ENCODE measurements at regions not wholly inside any gene's neighbourhood (a gene's known extent, or its start where the extent isn't known, plus 50 kb on each side); places are given as distances from the start of the nearest gene placed in this dataset.

DNA sequence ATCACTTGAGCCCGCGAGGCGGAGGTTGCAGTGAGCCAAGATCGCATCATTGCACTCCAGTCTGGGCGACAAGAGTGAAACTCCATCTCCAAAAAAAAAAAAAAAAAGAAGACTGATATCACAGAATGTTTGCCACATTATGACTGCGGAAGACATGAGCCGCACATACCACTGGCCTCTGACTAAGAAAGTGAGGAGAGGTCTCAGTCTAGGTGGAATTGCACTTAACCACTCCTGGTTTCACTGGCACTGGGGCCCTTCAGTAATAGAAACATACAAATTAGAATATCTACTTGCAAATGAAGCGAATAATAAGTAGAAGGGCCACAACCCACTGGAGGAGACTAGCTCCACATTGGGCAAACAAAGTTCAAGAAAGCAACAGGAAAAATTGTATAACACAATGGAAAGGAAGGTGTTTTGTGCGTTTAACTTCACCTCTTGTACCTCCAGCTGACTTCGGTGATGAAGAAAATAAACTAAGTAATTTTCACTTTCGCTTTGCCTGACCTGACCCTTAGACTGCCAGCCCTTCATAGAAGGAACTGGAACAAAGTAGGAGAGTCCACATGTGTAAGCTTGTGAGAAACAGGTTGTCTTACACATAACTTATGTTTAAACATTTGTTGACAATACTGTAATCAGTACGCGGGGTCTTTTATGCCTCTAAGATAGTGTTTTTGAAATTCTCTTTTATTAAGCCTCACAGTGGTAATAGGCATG is 147.5 kb upstream of the TSHZ2 start:
- H3K36me3 Mint-ChIP-seq: no peaks in the 10 kb centered on the region
- intact Hi-C loops (cut with micrococcal nuclease): no loop called here

DNA sequence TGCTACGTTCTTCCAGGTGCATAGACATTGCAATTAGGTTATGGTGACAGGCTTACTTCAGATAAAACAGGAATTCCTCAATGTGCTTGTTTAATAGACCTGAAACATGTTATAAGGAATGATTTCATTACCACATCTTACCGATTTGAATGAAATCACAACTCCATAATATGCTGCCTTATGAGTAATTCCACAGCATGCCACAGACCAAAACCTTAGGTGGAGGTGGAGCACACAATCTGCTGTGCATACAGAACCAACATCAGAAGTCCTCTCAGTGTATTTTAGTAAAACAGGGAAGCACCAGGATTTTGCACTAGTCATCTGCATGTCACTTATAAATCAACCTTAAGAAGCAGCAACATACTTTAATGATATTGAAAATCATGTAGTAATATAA is 148.9 kb upstream of the TSHZ2 start:
- Mint-ChIP-seq H3K27ac (no peak overlapping the region), H3K4me3 (no peak overlapping the region), H3K4me1 (no peaks in the 10 kb centered on the region), H3K36me3 (no peaks in the 10 kb centered on the region), H3K27me3 (ENCODE audit: low read depth in 3 of 3) (peaks cover 0 to 2% (median 0%) of the 10 kb centered on the region in 3 donors), H3K9me3 (peaks cover 0 to 5% (median 3%) of the 10 kb centered on the region in 7 donors)
- no peak for DNase-seq
- Histone ChIP-seq H3K9ac (ENCODE audit: insufficient read depth, low read length, poor library complexity, severe bottlenecking) (no peak overlapping the region), H3K9me3 (replicated peaks in 1 of 2; ENCODE audit: control insufficient read depth in 1 of 2, insufficient read depth in 1 of 2, low read length in 2 of 2) (peaks cover 0 to 3% of the 10 kb centered on the region in 2 donors), H3K36me3 (replicated peaks in 1 of 2; ENCODE audit: control insufficient read depth in 1 of 2, insufficient read depth in 2 of 2, low read length in 2 of 2) (no peaks in the 10 kb centered on the region), H3K4me2 (replicated peaks; ENCODE audit: extremely low read depth, low read length, poor library complexity, severe bottlenecking) (no peak overlapping the region), H3K79me2 (ENCODE audit: insufficient read depth, low read length) (no peaks in the 10 kb centered on the region), H4K20me1 (ENCODE audit: insufficient read depth, low read length) (no peaks in the 10 kb centered on the region), H3K27me3 (ENCODE audit: control insufficient read depth in 2 of 2, insufficient read depth in 2 of 2, low read length in 2 of 2) (no peaks in the 10 kb centered on the region), H3K4me1 (ENCODE audit: control insufficient read depth in 1 of 2, insufficient read depth in 2 of 2, low read length in 2 of 2) (no peaks in the 10 kb centered on the region), H2AFZ (ENCODE audit: insufficient read depth, low read depth, low read length, poor library complexity, severe bottlenecking) (no peak overlapping the region), H3K27ac (ENCODE audit: low read depth in 1 of 2, low read length in 2 of 2) (no peak overlapping the region), H3K4me3 (replicated peaks in 1 of 3; ENCODE audit: low read depth in 2 of 3, low read length in 3 of 3) (no peak overlapping the region)
- intact Hi-C loops (cut with micrococcal nuclease): no loop called here
- no CpG with 5 or more reads among the region's 2 CpGs for WGBS (ENCODE audit: insufficient coverage)
- TF ChIP-seq, protein P1, sequence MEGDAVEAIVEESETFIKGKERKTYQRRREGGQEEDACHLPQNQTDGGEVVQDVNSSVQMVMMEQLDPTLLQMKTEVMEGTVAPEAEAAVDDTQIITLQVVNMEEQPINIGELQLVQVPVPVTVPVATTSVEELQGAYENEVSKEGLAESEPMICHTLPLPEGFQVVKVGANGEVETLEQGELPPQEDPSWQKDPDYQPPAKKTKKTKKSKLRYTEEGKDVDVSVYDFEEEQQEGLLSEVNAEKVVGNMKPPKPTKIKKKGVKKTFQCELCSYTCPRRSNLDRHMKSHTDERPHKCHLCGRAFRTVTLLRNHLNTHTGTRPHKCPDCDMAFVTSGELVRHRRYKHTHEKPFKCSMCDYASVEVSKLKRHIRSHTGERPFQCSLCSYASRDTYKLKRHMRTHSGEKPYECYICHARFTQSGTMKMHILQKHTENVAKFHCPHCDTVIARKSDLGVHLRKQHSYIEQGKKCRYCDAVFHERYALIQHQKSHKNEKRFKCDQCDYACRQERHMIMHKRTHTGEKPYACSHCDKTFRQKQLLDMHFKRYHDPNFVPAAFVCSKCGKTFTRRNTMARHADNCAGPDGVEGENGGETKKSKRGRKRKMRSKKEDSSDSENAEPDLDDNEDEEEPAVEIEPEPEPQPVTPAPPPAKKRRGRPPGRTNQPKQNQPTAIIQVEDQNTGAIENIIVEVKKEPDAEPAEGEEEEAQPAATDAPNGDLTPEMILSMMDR (IDR thresholded peaks at IDR 0.05): no peak

More for the DNA sequence above, 147.5 kb upstream of the TSHZ2 start:
- WGBS (ENCODE audit: insufficient coverage): 80% methylated on average over 1 of the region's 13 CpGs
- Histone ChIP-seq H3K36me3 (replicated peaks in 1 of 2; ENCODE audit: control insufficient read depth in 1 of 2, insufficient read depth in 2 of 2, low read length in 2 of 2) (no peaks in the 10 kb centered on the region), H3K9ac (ENCODE audit: insufficient read depth, low read length, poor library complexity, severe bottlenecking) (no peak overlapping the region), H3K79me2 (ENCODE audit: insufficient read depth, low read length) (no peaks in the 10 kb centered on the region), H3K9me3 (replicated peaks in 1 of 2; ENCODE audit: control insufficient read depth in 1 of 2, insufficient read depth in 1 of 2, low read length in 2 of 2) (peaks cover 0 to 3% of the 10 kb centered on the region in 2 donors), H3K4me1 (ENCODE audit: control insufficient read depth in 1 of 2, insufficient read depth in 2 of 2, low read length in 2 of 2) (no peaks in the 10 kb centered on the region), H2AFZ (ENCODE audit: insufficient read depth, low read depth, low read length, poor library complexity, severe bottlenecking) (no peak overlapping the region), H3K27ac (ENCODE audit: low read depth in 1 of 2, low read length in 2 of 2) (no peak overlapping the region), H3K4me3 (replicated peaks in 1 of 3; ENCODE audit: low read depth in 2 of 3, low read length in 3 of 3) (no peak overlapping the region), H3K4me2 (replicated peaks; ENCODE audit: extremely low read depth, low read length, poor library complexity, severe bottlenecking) (no peak overlapping the region), H3K27me3 (ENCODE audit: control insufficient read depth in 2 of 2, insufficient read depth in 2 of 2, low read length in 2 of 2) (no peaks in the 10 kb centered on the region), H4K20me1 (ENCODE audit: insufficient read depth, low read length) (no peaks in the 10 kb centered on the region)
- H3K4me1 Mint-ChIP-seq: no peaks in the 10 kb centered on the region
- H3K9me3 Mint-ChIP-seq: peaks cover 0 to 5% (median 4%) of the 10 kb centered on the region in 7 donors
- no peak overlapping the region for H3K27ac Mint-ChIP-seq
- no peak for DNase-seq
- TF ChIP-seq, protein P1 (IDR thresholded peaks at IDR 0.05): no peak
- no peak overlapping the region for H3K4me3 Mint-ChIP-seq
- H3K27me3 Mint-ChIP-seq (ENCODE audit: low read depth in 3 of 3): peaks cover 0 to 2% (median 0%) of the 10 kb centered on the region in 3 donors

Data from CD14-positive monocyte (primary cell).